Myocyte (in vitro differentiated cells): ENCODE measurements at regions not wholly inside any gene's neighbourhood (a gene's known extent, or its start where the extent isn't known, plus 50 kb on each side); places are given as distances from the start of the nearest gene placed in this dataset.

Source experiments
- DNase-seq: peaks from one replicate; pipeline ENCODE4 v3.0.0-alpha.2; 2012; ENCODE audit warnings: low read depth

DNA sequence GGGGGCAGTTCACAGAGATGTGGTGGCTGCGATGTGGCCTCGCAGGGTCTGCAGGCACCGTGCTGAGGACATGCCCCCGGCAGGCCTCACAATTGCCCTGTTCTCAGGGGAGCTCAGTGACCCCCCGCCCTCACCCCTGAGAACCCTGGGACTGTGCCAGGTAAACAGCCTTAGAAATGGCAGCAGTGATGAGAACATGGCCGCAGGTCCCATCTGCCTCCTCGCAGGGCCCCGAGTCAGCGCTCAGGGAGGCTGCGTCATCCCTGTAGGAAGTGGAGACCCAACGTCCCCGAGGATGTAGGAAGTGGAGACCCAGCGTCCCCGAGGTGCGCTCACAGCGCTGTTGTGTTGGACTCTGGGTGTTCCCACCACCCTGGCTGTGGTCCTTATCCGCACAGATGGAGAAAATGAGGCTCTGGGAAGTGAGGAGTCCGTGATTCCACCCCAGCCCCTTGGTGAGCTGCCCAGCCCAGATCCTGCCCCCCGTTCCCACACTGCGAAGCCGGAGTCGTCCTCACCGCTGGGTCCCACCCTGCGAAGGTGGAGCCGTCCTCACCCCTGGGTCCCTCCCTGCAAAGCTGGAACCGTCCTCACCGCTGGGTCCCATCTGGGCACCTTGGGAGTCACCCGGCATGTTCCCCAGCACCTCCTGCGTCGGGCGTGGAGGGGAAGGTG is 1086.8 kb downstream of the BRD1 start:
- no peak for DNase-seq

GRCh38 chr22:48740086-48740730 is 1087.5 kb downstream of the BRD1 start:
- no peak for DNase-seq

GRCh38 chr22:48739348-48740085 is 1088.2 kb downstream of the BRD1 start:
- no peak for DNase-seq

DNA sequence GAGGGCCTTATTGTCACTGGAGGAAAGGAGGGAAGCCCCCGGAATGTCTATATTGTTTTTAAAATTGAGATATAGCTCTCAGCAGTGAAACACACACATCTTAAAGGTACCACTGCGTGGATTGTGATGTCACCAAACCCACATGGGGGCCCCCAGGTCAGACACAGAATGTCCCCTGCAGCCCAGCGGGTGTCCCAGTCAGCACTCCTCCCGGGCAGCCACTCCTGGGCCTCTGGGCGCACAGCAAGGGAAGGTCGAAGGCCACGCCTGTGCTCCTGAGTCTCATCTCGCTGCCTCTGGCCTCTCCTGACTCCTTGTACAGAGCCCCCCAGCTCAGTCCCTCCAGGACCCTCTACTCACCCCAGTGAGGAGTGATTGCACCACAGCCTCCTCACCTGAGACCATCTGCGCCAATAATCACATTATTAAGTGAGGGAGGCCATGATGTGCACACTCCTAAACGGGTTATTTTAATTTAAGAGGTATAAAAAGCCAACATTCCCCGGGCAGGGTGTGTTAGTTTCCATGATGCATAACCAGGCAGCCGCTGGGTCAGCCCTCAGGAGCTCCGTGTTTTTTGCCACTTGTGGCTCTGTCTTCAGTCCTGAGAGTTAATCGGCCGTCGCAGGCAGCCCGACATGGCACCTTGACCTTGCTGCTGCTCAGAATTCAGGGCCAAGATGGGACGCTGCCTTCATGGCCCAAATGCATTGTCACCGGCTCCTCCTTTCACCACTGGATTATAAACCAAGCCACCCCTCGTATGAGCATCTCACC is 1089.3 kb downstream of the BRD1 start:
- DNase-seq = no peak

DNA sequence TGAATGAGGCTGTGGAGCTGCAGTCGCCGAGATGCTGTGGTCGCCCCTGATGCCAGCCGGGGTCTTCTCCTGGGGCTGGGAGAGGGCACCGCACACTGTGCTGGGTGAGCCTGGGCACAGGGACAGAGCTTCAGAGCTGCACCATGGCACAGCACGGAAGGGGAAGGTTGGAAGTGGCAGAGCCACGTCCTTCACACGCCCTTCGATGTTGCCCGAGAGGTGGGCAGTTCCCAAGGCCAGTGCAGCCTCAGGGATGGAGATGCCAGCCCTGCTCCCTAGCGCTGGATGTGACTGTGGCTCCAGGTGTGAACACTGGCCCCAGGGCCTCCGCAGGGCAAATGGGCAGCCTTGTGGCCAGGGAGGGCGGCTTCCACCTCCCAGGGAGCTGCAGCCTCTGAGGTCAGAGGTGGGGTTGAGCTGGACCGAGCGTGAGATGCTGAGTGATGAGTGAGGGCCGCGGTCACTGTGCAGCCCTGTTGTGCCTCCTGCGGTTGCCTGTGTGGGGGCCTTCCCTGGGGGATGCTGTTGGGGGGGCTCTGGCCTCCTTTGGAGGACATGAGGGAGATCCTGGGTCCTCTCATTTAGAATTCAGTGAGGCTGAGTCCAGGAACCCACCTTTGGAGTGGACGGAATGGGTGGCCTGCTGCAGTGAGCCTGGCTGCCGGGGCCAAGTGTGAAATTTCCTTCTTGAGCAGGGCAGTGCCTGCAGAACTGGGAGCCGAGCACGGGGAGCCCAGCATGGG is 1090.0 kb downstream of the BRD1 start:
- DNase-seq = no peak

- DNase-seq = no peak
Observed at GRCh38 chr22:48736593-48737460, 1090.8 kb downstream of the BRD1 start.

DNA sequence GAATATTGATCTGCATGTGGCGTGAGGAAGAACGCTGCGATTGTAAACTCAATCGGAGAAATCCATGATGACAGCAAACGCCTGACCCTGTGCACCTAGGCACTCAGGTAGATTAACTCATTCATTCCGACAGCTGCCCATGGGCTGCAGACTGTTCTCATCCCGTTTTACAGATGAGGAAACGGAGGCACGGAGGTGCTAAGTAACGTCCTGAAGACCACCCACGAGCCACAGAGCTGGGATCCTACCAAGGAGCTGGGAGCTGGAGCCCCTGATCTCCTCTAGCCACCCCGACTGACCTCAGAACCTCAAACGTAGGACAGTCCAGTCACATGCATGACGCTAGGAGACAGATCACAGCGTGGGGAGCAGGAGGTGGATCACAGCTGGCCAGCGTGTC is 1092.7 kb downstream of the BRD1 start:
- DNase-seq = no peak

- no peak for DNase-seq
Observed at GRCh38 chr22:48734359-48734758, 1093.3 kb downstream of the BRD1 start.

- DNase-seq = no peak
Observed at GRCh38 chr22:48729499-48730171, 1098.0 kb downstream of the BRD1 start.

GRCh38 chr22:48727454-48728058 is 1100.1 kb downstream of the BRD1 start:
- DNase-seq = no peak

GRCh38 chr22:48724899-48725298 is 1102.8 kb downstream of the BRD1 start:
- DNase-seq = no peak

DNA sequence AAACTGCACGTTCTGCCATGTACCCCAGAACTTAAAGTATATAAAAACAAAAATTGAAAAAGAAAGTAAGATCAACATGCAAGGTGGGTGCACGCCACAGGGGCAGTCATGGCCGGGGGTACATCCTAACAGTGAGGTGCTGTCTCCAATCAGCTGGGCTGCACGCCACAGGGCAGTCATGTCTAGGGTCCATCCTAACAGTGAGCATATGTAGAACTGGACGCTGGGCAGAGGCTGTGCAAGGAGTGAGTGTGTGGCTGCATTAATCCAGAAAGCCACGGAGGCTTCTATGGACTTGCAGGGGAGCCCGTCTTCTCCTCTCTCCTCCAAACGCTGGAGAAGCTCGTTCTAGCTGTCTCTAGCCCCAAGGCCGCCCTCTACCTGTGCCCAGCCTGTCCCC is 1105.0 kb downstream of the BRD1 start:
- no peak for DNase-seq

DNA sequence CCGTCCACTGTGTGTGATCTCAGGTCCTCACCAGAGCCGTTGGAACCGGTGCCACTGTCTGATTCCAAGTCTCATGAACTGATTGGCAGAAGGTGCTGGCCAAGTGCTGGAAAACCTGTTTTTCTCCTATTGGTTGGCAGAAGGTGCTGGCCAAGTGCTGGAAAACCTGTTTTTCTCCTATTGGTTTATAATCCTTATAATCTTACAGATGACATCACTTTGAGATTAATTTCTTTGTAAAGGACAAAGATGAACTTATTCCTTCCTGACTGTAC is 1106.3 kb downstream of the BRD1 start:
- no peak for DNase-seq

GRCh38 chr22:48720662-48721394 is 1106.8 kb downstream of the BRD1 start:
- DNase-seq = no peak

GRCh38 chr22:48719978-48720661 is 1107.6 kb downstream of the BRD1 start:
- DNase-seq = no peak

DNA sequence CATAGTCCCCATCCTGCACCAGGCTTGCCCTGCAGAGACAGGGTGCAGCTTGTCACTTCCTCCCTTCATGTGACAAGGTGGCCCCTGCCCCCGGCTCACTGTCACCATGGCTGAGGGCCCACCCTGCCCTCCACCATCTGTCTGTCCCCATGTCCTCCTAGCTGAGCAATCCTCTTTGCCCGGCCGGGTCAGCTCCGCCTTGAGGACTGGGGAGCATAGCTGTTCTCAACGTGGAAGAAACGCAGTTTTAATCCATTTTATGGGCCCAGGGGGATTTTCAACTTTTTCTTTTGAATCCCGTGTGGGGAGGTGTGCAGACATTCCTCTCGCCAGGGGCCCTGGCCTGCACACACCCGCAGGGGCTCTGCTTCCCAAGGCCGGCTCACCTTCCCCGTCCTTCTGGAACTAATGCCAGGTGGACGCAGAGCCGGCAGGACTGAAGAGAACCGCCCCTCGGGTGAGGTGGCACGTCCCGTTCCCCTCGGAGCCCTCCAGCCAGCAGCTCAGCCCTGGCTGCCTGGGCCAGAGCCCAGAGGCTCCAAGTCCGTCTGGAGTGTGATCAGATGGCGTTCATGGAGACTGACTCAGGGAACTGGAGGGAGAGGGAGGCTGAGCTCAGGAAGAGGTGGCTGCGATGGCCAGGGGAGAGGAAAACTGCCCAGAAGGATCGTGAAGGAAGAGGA is 1108.7 kb downstream of the BRD1 start:
- DNase-seq = no peak
